Sciatic nerve (tissue), 2 donors: ENCODE measurements at regions not wholly inside any gene's neighbourhood (a gene's known extent, or its start where the extent isn't known, plus 50 kb on each side); places are given as distances from the start of the nearest gene placed in this dataset.
"Not testable (repeated sequence)": the region's sequence is repeated elsewhere in the genome, so short reads cannot be mapped to it uniquely, and the experiment has no call there.

Source experiments
- ATAC-seq: fragments of 200-7000 bp; cut with Tn5 transposase; one replicate; pipeline ENCODE4 v1.9.1; 2020; ENCODE audit warnings: mild to moderate bottlenecking, moderate library complexity
- DNase-seq: peaks from one replicate; pipeline ENCODE4 v3.0.0-alpha.2; 2020; ENCODE audit warnings: low spot score
- intact Hi-C: fragments of 100-400 bp; cut with DNase I; formaldehyde crosslinking; loops from one replicate; pipeline ENCODE4 v1.14.2; 2022
- donor health status: DM: no; HTN: no; CAD: no.
- donor health status: DM: no; HTN: no; CAD: no.

GRCh38 chr3:70476174-70476573, 163.7 kb upstream of the MDFIC2 start:
- no peak for ATAC-seq
- no peak for DNase-seq
- intact Hi-C loops = no loop called here

- no peak for DNase-seq
- ATAC-seq = no peak
- intact Hi-C loops = no loop called here
These were observed 159.3 kb upstream of the MDFIC2 start for GRCh38 chr3:70471464-70472342.

GRCh38 chr3:70466096-70466495, 153.7 kb upstream of the MDFIC2 start:
- DNase-seq = no peak
- intact Hi-C loops = no loop called here
- ATAC-seq = no peak

DNA sequence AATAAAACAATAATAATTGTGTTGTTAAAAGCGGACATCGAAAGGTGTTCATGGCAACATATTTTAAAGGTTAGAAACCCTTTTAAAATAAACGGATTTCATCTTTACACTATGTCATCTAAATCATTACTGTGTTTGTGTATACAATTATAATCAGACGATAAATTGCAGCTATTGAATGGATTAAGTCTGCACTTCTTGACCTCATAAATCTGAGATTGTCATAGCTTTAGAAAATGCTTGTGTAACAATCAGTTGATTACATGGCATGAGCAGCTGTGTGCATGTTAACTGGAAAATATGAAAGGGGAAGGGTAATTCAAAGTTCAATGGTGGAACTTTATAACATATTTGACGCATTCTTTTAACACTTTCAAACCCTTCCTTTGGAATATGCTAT, 152.4 kb upstream of the MDFIC2 start:
- intact Hi-C loops = no loop called here
- ATAC-seq (no peak), DNase-seq (no peak)

DNA sequence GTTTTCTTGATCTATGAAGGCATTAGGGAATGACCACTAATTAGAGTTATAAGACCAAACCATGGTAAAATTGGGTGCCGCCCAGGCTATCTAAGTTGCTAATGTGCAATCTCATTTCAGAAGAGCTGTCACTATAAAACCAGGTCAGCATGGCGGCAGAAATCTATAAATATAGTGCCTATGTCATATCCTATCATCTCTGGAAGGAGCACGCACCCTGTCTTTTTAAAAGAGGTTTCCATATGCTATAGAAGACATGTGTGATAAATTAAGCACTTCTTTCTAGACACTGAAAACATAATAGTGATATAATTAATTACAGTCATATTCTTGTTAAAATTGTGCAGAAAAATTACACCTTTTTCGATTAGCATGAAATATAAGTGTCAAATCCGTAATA, 152.0 kb upstream of the MDFIC2 start:
- no peak for ATAC-seq
- intact Hi-C loops = no loop called here

GRCh38 chr3:70450220-70450619, 137.8 kb upstream of the MDFIC2 start:
- intact Hi-C loops, ATAC-seq, DNase-seq: not testable (repeated sequence)

More for the DNA sequence above, 152.0 kb upstream of the MDFIC2 start:
- DNase-seq = no peak

DNA sequence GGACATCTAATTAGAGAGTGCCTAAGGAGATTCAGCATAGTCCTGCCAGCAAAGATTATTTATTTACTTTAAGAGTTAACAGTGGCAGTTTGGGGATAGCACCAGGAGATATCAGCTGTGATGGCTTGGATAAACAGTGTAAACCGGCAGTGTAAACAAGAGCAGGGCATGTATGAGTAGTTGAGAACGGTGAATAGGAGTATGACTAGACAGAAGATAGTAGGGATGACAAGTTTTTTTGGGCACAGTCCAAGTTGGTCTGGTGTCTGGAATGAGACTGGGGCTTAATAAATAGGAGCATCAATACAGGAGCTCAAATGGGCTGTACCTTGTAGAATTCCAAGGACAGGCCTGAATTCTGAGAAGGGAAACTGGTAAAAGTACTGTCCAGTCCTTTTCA, 123.0 kb upstream of the MDFIC2 start:
- intact Hi-C loops, ATAC-seq, DNase-seq: not testable (repeated sequence)

DNA sequence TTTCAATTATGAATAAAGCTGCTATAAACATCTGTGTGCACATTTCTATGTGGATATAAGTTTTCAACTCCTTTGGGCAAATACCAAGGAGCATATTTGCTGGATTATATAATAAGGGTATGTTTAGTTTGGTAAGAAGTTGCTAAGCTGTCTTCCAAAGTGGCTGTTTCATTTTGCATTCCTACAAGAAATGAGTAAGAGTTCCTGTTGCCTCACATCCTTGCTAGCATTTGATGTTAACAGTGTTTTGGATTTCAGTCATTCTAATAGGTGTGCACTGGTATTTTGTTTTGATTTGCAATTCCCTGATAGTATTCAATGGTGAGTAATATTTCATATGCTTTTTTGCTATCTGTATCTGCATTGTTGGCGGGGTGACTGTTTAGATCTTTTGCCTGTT, 120.7 kb upstream of the MDFIC2 start:
- intact Hi-C loops = no loop called here
- no peak for ATAC-seq
- no peak for DNase-seq

- DNase-seq = no peak
- ATAC-seq = no peak
- intact Hi-C loops = no loop called here
These were observed 119.5 kb upstream of the MDFIC2 start for GRCh38 chr3:70431911-70432310.

- no peak for DNase-seq
- ATAC-seq = no peak
- intact Hi-C loops = no loop called here
These were observed 113.6 kb upstream of the MDFIC2 start for GRCh38 chr3:70426071-70426470.

DNA sequence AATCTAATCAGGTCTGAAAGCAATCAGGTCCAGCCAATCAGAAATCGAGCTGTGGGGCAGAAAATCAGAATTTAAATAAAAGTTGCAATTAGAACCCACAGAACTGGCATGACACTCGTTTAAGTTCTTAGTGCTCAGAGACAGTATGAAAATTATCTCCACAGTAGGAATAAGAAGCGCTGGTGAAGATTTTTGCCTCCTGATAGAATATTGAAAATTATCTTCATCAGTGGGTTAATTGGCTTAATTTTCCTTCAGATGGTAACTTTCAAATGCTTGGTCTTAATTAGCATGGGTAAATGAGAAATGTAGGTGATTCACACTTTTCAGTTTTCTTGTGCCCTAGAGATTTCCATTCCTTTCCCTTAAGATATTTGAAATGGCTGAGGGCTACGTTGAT, 109.1 kb upstream of the MDFIC2 start:
- DNase-seq (no peak), ATAC-seq (no peak)
- intact Hi-C loops = no loop called here

GRCh38 chr3:70409018-70409417, 96.6 kb upstream of the MDFIC2 start:
- DNase-seq (no peak), ATAC-seq (no peak)
- intact Hi-C loops = no loop called here

DNA sequence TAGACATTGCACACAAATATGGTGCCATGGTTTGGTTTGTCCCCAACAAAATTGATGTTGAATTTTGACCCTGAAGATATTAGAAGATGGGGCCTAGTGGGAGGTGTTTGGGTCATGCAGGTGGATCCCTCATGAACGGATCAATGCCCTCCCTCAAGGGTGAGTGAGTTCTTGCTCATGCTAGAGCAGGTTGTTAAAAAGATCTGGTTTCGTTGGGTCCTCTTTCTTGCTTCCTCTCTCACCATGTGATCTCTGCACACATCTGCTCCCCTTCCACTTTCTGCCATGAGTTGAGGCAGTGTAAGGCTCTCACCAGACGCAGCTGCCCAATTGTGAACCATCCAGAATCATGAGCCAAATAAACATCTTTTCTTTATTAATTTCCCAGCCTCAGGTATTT, 87.8 kb upstream of the MDFIC2 start:
- intact Hi-C loops = no loop called here
- no peak for DNase-seq
- ATAC-seq = no peak

GRCh38 chr3:70393881-70394612, 81.6 kb upstream of the MDFIC2 start:
- ATAC-seq = no peak
- DNase-seq = no peak
- intact Hi-C loops = no loop called here

DNA sequence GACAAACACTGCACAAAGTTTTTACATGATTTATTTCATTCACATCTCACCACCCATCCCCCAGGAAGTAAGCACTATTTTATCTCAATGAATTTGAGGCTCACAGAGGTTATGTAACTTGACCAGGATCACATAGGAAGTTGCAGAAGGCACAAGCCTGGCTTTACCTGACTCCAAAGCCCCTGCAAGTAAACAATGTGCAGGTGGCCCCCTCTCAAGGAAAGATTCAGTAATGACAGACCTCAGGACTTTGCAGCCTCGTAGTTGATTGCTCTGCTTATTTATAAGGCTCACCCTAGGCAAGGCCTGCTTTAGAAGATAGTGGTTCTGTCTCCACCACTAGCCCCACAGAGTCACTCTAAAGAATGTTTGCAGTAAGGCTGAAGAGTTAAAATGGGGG, 79.8 kb upstream of the MDFIC2 start:
- intact Hi-C loops = no loop called here
- ATAC-seq (no peak), DNase-seq (no peak)

DNA sequence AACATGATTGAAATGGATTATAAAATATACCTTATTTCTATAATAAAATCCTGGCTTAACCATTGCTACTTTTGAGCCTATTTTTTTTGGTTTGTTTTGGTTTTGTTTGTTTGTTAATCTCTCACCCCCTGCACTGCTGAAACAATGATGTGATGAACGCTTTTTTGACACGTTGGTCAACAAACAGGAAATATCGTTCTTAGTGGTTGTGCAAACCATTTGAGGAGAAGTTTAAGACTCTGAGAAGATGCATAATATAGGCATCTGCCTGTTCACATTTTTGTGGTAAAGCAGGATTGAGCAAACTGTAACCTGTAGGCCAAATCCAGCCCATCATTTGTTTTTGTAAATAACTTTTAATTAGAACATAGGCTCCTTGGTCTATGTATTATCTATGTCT, 75.5 kb upstream of the MDFIC2 start:
- DNase-seq (no peak), ATAC-seq (no peak)
- intact Hi-C loops = no loop called here

GRCh38 chr3:70386846-70387245, 74.4 kb upstream of the MDFIC2 start:
- ATAC-seq (no peak), DNase-seq (no peak)
- intact Hi-C loops = no loop called here

DNA sequence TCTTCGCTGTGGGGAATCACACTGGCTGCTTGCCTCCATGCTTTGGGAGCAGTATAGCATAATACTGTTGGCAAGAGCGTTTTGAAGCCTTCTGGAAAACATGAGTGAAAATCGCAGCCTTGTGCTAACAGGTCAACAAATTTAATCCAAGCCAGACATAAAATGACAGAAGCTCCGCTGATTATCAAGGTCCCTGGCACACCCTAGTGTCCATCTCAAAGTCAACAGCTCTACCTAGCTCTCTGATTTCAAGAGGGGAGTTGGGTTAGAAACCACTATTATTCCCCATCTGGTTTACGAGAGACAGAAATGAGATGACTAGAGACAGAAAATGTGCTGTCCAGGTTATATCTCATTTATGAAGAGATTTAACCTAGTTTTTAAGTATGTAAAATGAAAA, 73.6 kb upstream of the MDFIC2 start:
- intact Hi-C loops = no loop called here
- DNase-seq (no peak), ATAC-seq (no peak)

GRCh38 chr3:70383360-70383831, 71.0 kb upstream of the MDFIC2 start:
- ATAC-seq (no peak), DNase-seq (no peak)
- intact Hi-C loops = no loop called here

DNA sequence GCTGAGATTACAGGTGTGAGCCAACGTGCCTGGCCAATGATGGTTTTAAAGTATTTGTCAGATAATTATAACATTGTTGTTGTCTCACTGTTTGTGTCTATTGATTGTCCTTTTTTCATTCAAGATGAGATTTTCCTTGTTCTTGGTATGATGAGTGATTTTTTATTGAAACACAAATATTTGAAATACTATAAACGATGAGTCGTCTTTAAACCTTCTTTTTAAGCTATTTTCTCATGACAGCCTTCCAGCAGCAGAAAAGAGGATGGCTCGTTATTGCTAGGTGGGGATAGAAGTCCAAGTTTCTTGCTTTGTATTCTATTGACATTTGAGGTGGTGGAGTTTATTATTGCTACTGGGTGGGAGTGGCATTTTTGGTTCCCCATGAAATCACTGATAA, 61.7 kb upstream of the MDFIC2 start:
- ATAC-seq (no peak), DNase-seq (no peak)
- intact Hi-C loops = no loop called here
